NT2/D1 (cell line): ENCODE measurements at regions not wholly inside any gene's neighbourhood (a gene's known extent, or its start where the extent isn't known, plus 50 kb on each side); places are given as distances from the start of the nearest gene placed in this dataset.

Experiments
- SUZ12 ChIP-seq: IDR thresholded peaks from 2 replicates; pipeline ENCODE4 v1.6.1; 2011; ENCODE audit not compliant: insufficient read length, insufficient read depth; ENCODE audit errors: extremely low read depth
- YY1 ChIP-seq: IDR thresholded peaks from 2 replicates; pipeline ENCODE4 v1.6.1; 2011; ENCODE audit not compliant: insufficient read length, insufficient read depth
- ZNF274 ChIP-seq: IDR thresholded peaks from 2 replicates; pipeline ENCODE4 v1.6.1; 2011; ENCODE audit warnings: mild to moderate bottlenecking, low read depth, low read length

DNA sequence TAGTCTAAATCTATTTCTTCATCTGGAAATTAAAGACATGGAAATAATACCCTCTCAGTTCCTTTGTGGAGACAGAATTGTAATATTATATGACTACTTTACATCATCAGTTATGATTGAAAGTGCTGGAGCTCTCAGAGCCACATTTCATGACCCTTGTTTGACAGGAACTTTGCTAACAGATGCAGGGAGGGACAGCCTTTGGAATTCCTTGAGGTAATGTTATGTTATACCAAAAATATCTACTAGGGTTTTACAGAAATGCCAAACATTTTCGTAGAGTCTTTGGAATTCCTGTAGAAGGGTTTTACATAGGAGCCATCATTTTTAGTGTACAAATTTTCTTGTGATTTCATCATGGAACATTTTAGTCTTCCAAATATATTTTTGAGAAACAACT, 57.4 kb upstream of the ADAMTS5 start:
- TF ChIP-seq SUZ12: no peak
- TF ChIP-seq YY1: no peak
- TF ChIP-seq ZNF274: no peak
